Fibroblast of pulmonary artery (primary cell): ENCODE measurements at regions not wholly inside any gene's neighbourhood (a gene's known extent, or its start where the extent isn't known, plus 50 kb on each side); places are given as distances from the start of the nearest gene placed in this dataset.
A peak's percentile ranks its signal among the peaks of the same experiment; 100 is the strongest.

ENCODE experiments used
- DNase-seq: peaks from one replicate; pipeline ENCODE4 v3.0.0-alpha.2; 2010; ENCODE audit warnings: low read depth
- H3K4me3 ChIP-seq: replicated peaks from 2 replicates; pipeline ENCODE4 v1.5.1; 2011; ENCODE audit warnings: low read depth, mild to moderate bottlenecking, control low read depth, low read length, moderate library complexity
- CTCF ChIP-seq: IDR thresholded peaks from 2 replicates; pipeline ENCODE4 v1.5.1; 2011; ENCODE audit warnings: mild to moderate bottlenecking, control low read depth, low read length, inconsistent platforms; ENCODE audit errors: missing control alignments

DNA sequence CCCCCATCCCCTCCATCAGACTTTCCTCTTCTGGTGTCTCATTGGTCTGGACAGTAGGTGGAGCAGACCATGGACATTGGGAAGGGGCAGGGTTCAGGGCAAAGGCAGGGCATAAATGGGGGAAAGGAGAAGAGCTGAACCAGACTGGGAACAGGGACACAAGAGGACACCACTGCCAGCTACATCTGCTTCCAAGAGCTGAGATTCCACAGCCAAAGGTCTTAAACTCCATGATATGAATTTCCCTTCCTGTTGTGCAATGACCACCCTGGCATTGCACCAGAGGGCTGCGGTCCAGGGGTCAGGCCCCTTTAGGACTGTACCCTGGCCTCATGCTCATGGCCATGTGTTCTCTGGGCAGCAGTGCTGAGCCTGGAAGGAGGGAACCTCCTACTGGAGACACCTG is 137.9 kb downstream of the MAFB start:
- DNase-seq = no peak
- no peak for TF ChIP-seq CTCF

GRCh38 chr20:40547483-40548091 is 141.4 kb downstream of the MAFB start:
- TF ChIP-seq CTCF = no peak
- DNase-seq = peak; percentile 9
- H3K4me3 ChIP-seq = no peak overlapping the region

More for the DNA sequence above, 137.9 kb downstream of the MAFB start:
- H3K4me3 ChIP-seq = no peak overlapping the region

DNA sequence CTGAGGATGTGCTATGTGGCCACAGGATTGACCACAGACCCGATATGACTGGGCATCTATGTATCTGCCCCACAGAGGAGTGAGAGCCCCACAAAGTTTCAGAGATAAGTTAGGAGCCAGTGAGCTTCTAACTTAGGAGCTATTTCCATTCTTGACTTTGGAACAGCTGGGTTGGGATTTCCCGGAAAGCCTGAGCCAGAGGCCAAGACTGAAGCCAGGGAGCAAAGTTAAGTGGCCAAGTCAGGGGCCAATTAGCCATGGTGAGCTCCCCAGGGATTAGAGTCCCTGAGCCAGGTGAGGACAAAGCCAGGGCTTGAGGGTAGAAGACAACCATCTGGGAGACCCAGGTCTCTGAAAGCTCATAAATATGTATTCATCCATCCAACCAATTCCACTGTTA is 143.6 kb downstream of the MAFB start:
- no peak for TF ChIP-seq CTCF
- no peak for DNase-seq
- H3K4me3 ChIP-seq = no peak overlapping the region

GRCh38 chr20:40542065-40542464 is 147.0 kb downstream of the MAFB start:
- no peak for TF ChIP-seq CTCF
- H3K4me3 ChIP-seq = no peak overlapping the region

GRCh38 chr20:40540166-40540565 is 148.9 kb downstream of the MAFB start:
- H3K4me3 ChIP-seq = no peak overlapping the region
- TF ChIP-seq CTCF = no peak
- no peak for DNase-seq

More at GRCh38 chr20:40542065-40542464, 147.0 kb downstream of the MAFB start:
- DNase-seq = no peak

GRCh38 chr20:40538131-40538530 is 150.9 kb downstream of the MAFB start:
- TF ChIP-seq CTCF = no peak

DNA sequence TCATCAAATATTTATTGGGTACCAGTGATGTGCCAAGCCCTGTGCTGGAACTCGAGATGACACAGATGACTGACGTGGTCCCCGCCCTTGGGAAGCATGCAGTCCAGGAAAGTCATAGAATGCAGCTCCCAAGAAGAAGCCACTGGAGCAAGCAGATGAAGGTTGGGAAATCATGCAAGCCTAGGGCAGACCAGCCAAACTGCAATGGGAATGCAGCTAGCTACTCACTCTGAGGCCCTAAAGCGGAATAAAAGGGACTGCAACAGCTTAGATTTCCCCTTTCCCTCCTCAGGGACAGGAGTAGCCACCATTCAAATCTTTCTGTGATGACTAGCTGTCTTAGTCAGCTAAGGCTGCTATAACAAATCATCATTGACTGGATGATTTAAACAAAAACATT is 152.2 kb downstream of the MAFB start:
- H3K4me3 ChIP-seq = no peak overlapping the region
- no peak for TF ChIP-seq CTCF
- peak; percentile 1 for DNase-seq

More at GRCh38 chr20:40538131-40538530, 150.9 kb downstream of the MAFB start:
- no peak overlapping the region for H3K4me3 ChIP-seq
- DNase-seq = no peak
